Peyer's patch (tissue), 4 donors: ENCODE measurements at regions not wholly inside any gene's neighbourhood (a gene's known extent, or its start where the extent isn't known, plus 50 kb on each side); places are given as distances from the start of the nearest gene placed in this dataset.

ENCODE experiments used
- DNase-seq, 3 donors: peaks; one replicate each; pipeline ENCODE4 v3.0.0-alpha.2; 2017 to 2019
- H3K27ac ChIP-seq, 4 donors: fragments of 200-600 bp; sonication (generic); one replicate each; pipeline ENCODE4 v1.5.1; 2016 to 2019
- H3K27me3 ChIP-seq, 2 donors: fragments of 200-600 bp; sonication (generic); one replicate each; pipeline ENCODE4 v1.5.1; 2019
- H3K36me3 ChIP-seq, 3 donors: fragments of 200-600 bp; sonication (generic); one replicate each; pipeline ENCODE4 v1.5.1; 2016 to 2019
- H3K4me1 ChIP-seq, 4 donors: fragments of 200-600 bp; sonication (generic); one replicate each; pipeline ENCODE4 v1.5.1; 2016 to 2019
- H3K4me3 ChIP-seq, 4 donors: fragments of 200-600 bp; sonication (generic); 1 replicate in 3 of 4; 2 replicates in 1 of 4; pipeline ENCODE4 v1.5.1; 2016 to 2019; ENCODE audit warnings: mild to moderate bottlenecking in 1 of 4
- H3K9me3 ChIP-seq, 4 donors: fragments of 200-600 bp; sonication (generic); one replicate each; pipeline ENCODE4 v1.5.1; 2016 to 2019; ENCODE audit warnings: mild to moderate bottlenecking in 1 of 4
- CTCF ChIP-seq, 6 experiments: fragments of 450-650 bp in 4 of 6; fragments of 200-600 bp in 2 of 6; sonication (generic) in 1 of 6; IDR thresholded peaks; one replicate each; pipeline ENCODE4 v1.5.1; 2017 to 2019; ENCODE audit warnings: antibody characterized with exemption in 6 of 6, mild to moderate bottlenecking in 3 of 6, moderate library complexity in 1 of 6
- POLR2A ChIP-seq, 2 donors: fragments of 450-650 bp; IDR thresholded peaks; one replicate each; pipeline ENCODE4 v1.5.1; 2017; ENCODE audit warnings: antibody characterized with exemption in 2 of 2, mild to moderate bottlenecking in 2 of 2, moderate library complexity in 2 of 2

DNA sequence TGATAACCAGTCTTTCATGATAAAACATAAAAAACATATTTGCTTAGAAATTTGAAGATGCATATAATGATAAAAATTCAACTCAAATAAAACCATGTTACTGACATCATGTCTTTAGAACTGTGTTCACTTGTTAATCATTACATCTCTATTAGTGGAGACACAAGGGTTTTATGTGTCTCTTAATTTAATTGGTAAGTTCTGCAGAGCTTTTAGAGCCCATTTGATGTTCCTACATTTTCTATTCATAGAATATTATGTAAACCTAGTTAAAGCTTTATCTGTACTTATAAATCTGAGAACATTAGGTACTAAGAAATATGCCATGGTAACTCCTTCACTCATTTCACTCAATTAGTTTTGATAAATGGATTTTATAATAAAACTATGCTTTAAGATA is 285.4 kb downstream of the SLCO4C1 start:
- no peak for DNase-seq
- Histone ChIP-seq H3K36me3 (no peaks in the 10 kb centered on the region), H3K4me1 (no peaks in the 10 kb centered on the region), H3K9me3 (no peaks in the 10 kb centered on the region), H3K4me3 (no peak overlapping the region), H3K27me3 (no peaks in the 10 kb centered on the region), H3K27ac (no peak overlapping the region)
- TF ChIP-seq CTCF (IDR thresholded peaks at IDR 0.05): no peak
- TF ChIP-seq POLR2A (IDR thresholded peaks at IDR 0.05): no peak

GRCh38 chr5:101997235-101997634 is 298.8 kb downstream of the SLCO4C1 start:
- Histone ChIP-seq H3K27ac (no peak overlapping the region), H3K9me3 (no peaks in the 10 kb centered on the region), H3K4me3 (no peak overlapping the region), H3K27me3 (no peaks in the 10 kb centered on the region), H3K36me3 (no peaks in the 10 kb centered on the region), H3K4me1 (no peaks in the 10 kb centered on the region)
- DNase-seq: no peak
- no peak for TF ChIP-seq CTCF (IDR thresholded peaks at IDR 0.05)
- no peak for TF ChIP-seq POLR2A (IDR thresholded peaks at IDR 0.05)

DNA sequence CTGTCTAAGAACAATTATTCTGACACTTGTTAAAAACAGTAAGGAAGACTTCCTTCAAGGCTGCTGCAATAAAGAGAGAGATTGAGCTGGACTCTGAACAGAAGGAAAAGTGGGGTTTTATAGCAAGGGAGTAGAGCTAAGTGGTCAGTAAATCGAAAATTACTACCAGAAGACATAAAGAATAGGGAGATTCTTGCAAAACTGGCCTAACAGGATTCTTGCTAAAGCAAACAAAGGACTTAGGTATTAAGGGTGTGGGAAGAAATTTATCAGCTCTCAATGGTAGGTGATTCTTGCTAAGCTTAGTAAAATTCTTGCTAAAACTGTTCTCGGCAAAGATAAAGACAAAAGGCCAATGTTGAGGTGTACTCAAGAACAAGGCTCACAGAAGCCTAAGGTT is 300.5 kb downstream of the SLCO4C1 start:
- no peaks in the 10 kb centered on the region for H3K27me3 ChIP-seq
- no peak for TF ChIP-seq POLR2A (IDR thresholded peaks at IDR 0.05)
- TF ChIP-seq CTCF (IDR thresholded peaks at IDR 0.05): no peak
- H3K4me1 ChIP-seq: no peaks in the 10 kb centered on the region
- no peak for DNase-seq
- no peak overlapping the region for H3K4me3 ChIP-seq
- no peaks in the 10 kb centered on the region for H3K9me3 ChIP-seq
- H3K27ac ChIP-seq: no peak overlapping the region
- H3K36me3 ChIP-seq: no peaks in the 10 kb centered on the region

DNA sequence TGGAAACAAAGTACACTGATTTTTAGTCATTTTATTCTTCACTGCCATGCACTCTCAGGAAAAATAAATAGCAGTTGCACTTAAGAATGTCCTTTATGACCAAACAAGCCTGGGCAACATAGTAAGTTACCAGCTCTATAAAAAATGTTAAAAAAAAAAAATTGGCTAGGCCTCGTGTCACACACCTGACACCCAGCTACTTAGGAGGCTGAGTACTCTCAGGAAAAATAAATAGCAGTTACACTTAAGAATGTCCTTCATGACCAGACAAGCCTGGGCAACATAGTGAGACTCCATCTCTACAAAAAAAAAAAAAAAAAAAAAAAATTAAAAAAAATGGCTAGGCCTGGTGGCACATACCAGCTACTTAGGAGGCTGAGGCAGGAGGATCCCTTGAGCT is 304.6 kb downstream of the SLCO4C1 start:
- Histone ChIP-seq H3K4me1 (no peaks in the 10 kb centered on the region), H3K9me3 (no peaks in the 10 kb centered on the region), H3K36me3 (no peaks in the 10 kb centered on the region), H3K4me3 (no peak overlapping the region), H3K27me3 (no peaks in the 10 kb centered on the region), H3K27ac (no peak overlapping the region)
- no peak for DNase-seq
- TF ChIP-seq CTCF (IDR thresholded peaks at IDR 0.05): no peak
- TF ChIP-seq POLR2A (IDR thresholded peaks at IDR 0.05): no peak

GRCh38 chr5:101989659-101990058 is 306.4 kb downstream of the SLCO4C1 start:
- Histone ChIP-seq H3K4me3 (no peak overlapping the region), H3K4me1 (no peaks in the 10 kb centered on the region), H3K36me3 (no peaks in the 10 kb centered on the region), H3K27me3 (no peaks in the 10 kb centered on the region), H3K27ac (no peak overlapping the region), H3K9me3 (no peaks in the 10 kb centered on the region)
- no peak for TF ChIP-seq CTCF (IDR thresholded peaks at IDR 0.05)
- no peak for TF ChIP-seq POLR2A (IDR thresholded peaks at IDR 0.05)
- no peak for DNase-seq

- Histone ChIP-seq H3K4me1 (no peaks in the 10 kb centered on the region), H3K36me3 (no peaks in the 10 kb centered on the region), H3K9me3 (no peaks in the 10 kb centered on the region), H3K27me3 (no peaks in the 10 kb centered on the region), H3K27ac (no peak overlapping the region), H3K4me3 (no peak overlapping the region)
- TF ChIP-seq POLR2A (IDR thresholded peaks at IDR 0.05) (no peak), CTCF (IDR thresholded peaks at IDR 0.05) (peak in 5 of 6 experiments; percentile 33 to 77 (median 68))
- no peak for DNase-seq
Observed at GRCh38 chr5:101977729-101978345, 318.2 kb downstream of the SLCO4C1 start.
